Activated T-cell treated with anti-CD3 and anti-CD28 coated beads, Interleukin-2, amount 50 U/mL, for 4 hours (primary cell): ENCODE measurements at regions not wholly inside any gene's neighbourhood (a gene's known extent, or its start where the extent isn't known, plus 50 kb on each side); places are given as distances from the start of the nearest gene placed in this dataset.
"Not testable (repeated sequence)": the region's sequence is repeated elsewhere in the genome, so short reads cannot be mapped to it uniquely, and the experiment has no call there.

Experiments used
- ATAC-seq, 2 donors: fragments of 200-7000 bp; cut with Tn5 transposase; one replicate each; pipeline ENCODE4 v1.10.0; 2021
- DNase-seq: peaks from one replicate; pipeline ENCODE4 v3.0.0-alpha.2; 2020
- H3K27me3 Mint-ChIP-seq: one replicate; pipeline ENCODE4 v1.8.0; 2021; ENCODE audit warnings: low read depth, mixed read lengths
- H3K36me3 Mint-ChIP-seq: one replicate; pipeline ENCODE4 v1.8.0; 2022; ENCODE audit warnings: mixed read lengths; ENCODE audit not compliant: insufficient read depth
- H3K4me1 Mint-ChIP-seq: one replicate; pipeline ENCODE4 v1.8.0; 2021; ENCODE audit warnings: low read depth, mixed read lengths
- H3K4me3 Mint-ChIP-seq: one replicate; pipeline ENCODE4 v1.8.0; 2021; ENCODE audit warnings: mild to moderate bottlenecking, moderate library complexity, mixed read lengths
- H3K9me3 Mint-ChIP-seq: one replicate; pipeline ENCODE4 v1.8.0; 2021; ENCODE audit warnings: mixed read lengths

GRCh38 chr4:85018983-85019382 lies 52.5 kb upstream of the WDFY3 start:
- Mint-ChIP-seq H3K36me3 (no peaks in the 10 kb centered on the region), H3K27me3 (no peaks in the 10 kb centered on the region), H3K4me1 (no peaks in the 10 kb centered on the region), H3K9me3 (peaks cover 6% of the 10 kb centered on the region), H3K4me3 (no peak overlapping the region)
- DNase-seq (no peak), ATAC-seq (no peak)

- no peaks in the 10 kb centered on the region for H3K36me3 Mint-ChIP-seq
- no peaks in the 10 kb centered on the region for H3K27me3 Mint-ChIP-seq
- DNase-seq (no peak), ATAC-seq (no peak)
- H3K4me1 Mint-ChIP-seq: no peaks in the 10 kb centered on the region
- H3K4me3 Mint-ChIP-seq: no peak overlapping the region
- H3K9me3 Mint-ChIP-seq: peaks cover 6% of the 10 kb centered on the region
These were observed 52.9 kb upstream of the WDFY3 start for GRCh38 chr4:85019411-85019810.

- DNase-seq (no peak), ATAC-seq (no peak)
- H3K36me3 Mint-ChIP-seq: no peaks in the 10 kb centered on the region
- peaks cover 6% of the 10 kb centered on the region for H3K9me3 Mint-ChIP-seq
- H3K4me1 Mint-ChIP-seq: no peaks in the 10 kb centered on the region
- no peak overlapping the region for H3K4me3 Mint-ChIP-seq
- no peaks in the 10 kb centered on the region for H3K27me3 Mint-ChIP-seq
These were observed 58.2 kb upstream of the WDFY3 start for GRCh38 chr4:85024671-85025070.

- DNase-seq (no peak), ATAC-seq (no peak)
- Mint-ChIP-seq H3K4me3 (no peak overlapping the region), H3K9me3 (peaks cover 9% of the 10 kb centered on the region), H3K36me3 (no peaks in the 10 kb centered on the region), H3K27me3 (no peaks in the 10 kb centered on the region), H3K4me1 (no peaks in the 10 kb centered on the region)
These were observed 62.4 kb upstream of the WDFY3 start for GRCh38 chr4:85028910-85029309.

- no peaks in the 10 kb centered on the region for H3K27me3 Mint-ChIP-seq
- ATAC-seq: no peak
- peaks cover 14% of the 10 kb centered on the region for H3K9me3 Mint-ChIP-seq
- H3K4me3 Mint-ChIP-seq: no peak overlapping the region
- H3K36me3 Mint-ChIP-seq: no peaks in the 10 kb centered on the region
- H3K4me1 Mint-ChIP-seq: no peaks in the 10 kb centered on the region
- no peak for DNase-seq
These were observed 63.0 kb upstream of the WDFY3 start for GRCh38 chr4:85029453-85029852.

GRCh38 chr4:85030156-85030555 lies 63.7 kb upstream of the WDFY3 start:
- no peaks in the 10 kb centered on the region for H3K36me3 Mint-ChIP-seq

GRCh38 chr4:85033838-85034237 lies 67.3 kb upstream of the WDFY3 start:
- H3K36me3 Mint-ChIP-seq, H3K27me3 Mint-ChIP-seq, H3K4me1 Mint-ChIP-seq, H3K4me3 Mint-ChIP-seq, ATAC-seq, DNase-seq: not testable (repeated sequence)
- peaks cover 15% of the 10 kb centered on the region for H3K9me3 Mint-ChIP-seq

More at GRCh38 chr4:85030156-85030555, 63.7 kb upstream of the WDFY3 start:
- H3K4me3 Mint-ChIP-seq: no peak overlapping the region
- H3K9me3 Mint-ChIP-seq: peaks cover 15% of the 10 kb centered on the region
- ATAC-seq: no peak
- no peaks in the 10 kb centered on the region for H3K27me3 Mint-ChIP-seq
- no peaks in the 10 kb centered on the region for H3K4me1 Mint-ChIP-seq
- DNase-seq: no peak

GRCh38 chr4:85039526-85039925 lies 73.0 kb upstream of the WDFY3 start:
- ATAC-seq (no peak), DNase-seq (no peak)
- no peak overlapping the region for H3K4me3 Mint-ChIP-seq
- no peaks in the 10 kb centered on the region for H3K36me3 Mint-ChIP-seq
- H3K9me3 Mint-ChIP-seq: peaks cover 4% of the 10 kb centered on the region
- H3K27me3 Mint-ChIP-seq: no peaks in the 10 kb centered on the region
- no peaks in the 10 kb centered on the region for H3K4me1 Mint-ChIP-seq

GRCh38 chr4:85043812-85044496 lies 77.5 kb upstream of the WDFY3 start:
- peaks cover 10% of the 10 kb centered on the region for H3K9me3 Mint-ChIP-seq
- ATAC-seq, H3K4me3 Mint-ChIP-seq, H3K36me3 Mint-ChIP-seq, H3K27me3 Mint-ChIP-seq, H3K4me1 Mint-ChIP-seq, DNase-seq: not testable (repeated sequence)

- Mint-ChIP-seq H3K27me3 (no peaks in the 10 kb centered on the region), H3K4me3 (no peak overlapping the region), H3K36me3 (no peaks in the 10 kb centered on the region), H3K9me3 (peaks cover 15% of the 10 kb centered on the region), H3K4me1 (no peaks in the 10 kb centered on the region)
- ATAC-seq (no peak), DNase-seq (no peak)
These were observed 84.2 kb upstream of the WDFY3 start for GRCh38 chr4:85050736-85051135.

GRCh38 chr4:85051526-85051925 lies 85.0 kb upstream of the WDFY3 start:
- Mint-ChIP-seq H3K36me3 (no peaks in the 10 kb centered on the region), H3K9me3 (peaks cover 10% of the 10 kb centered on the region)

GRCh38 chr4:85054925-85055324 lies 88.4 kb upstream of the WDFY3 start:
- H3K4me1 Mint-ChIP-seq, H3K27me3 Mint-ChIP-seq, H3K36me3 Mint-ChIP-seq, DNase-seq, ATAC-seq, H3K9me3 Mint-ChIP-seq, H3K4me3 Mint-ChIP-seq: not testable (repeated sequence)

More at GRCh38 chr4:85051526-85051925, 85.0 kb upstream of the WDFY3 start:
- H3K27me3 Mint-ChIP-seq: no peaks in the 10 kb centered on the region
- no peak for ATAC-seq
- H3K4me1 Mint-ChIP-seq: no peaks in the 10 kb centered on the region
- H3K4me3 Mint-ChIP-seq: no peak overlapping the region
- no peak for DNase-seq

- no peak for DNase-seq
- Mint-ChIP-seq H3K27me3 (no peaks in the 10 kb centered on the region), H3K36me3 (no peaks in the 10 kb centered on the region), H3K9me3 (no peaks in the 10 kb centered on the region), H3K4me3 (no peak overlapping the region), H3K4me1 (no peaks in the 10 kb centered on the region)
- no peak for ATAC-seq
These were observed 92.1 kb upstream of the WDFY3 start for GRCh38 chr4:85058551-85058950.

- ATAC-seq (no peak), DNase-seq (no peak)
- Mint-ChIP-seq H3K36me3 (no peaks in the 10 kb centered on the region), H3K4me1 (no peaks in the 10 kb centered on the region), H3K4me3 (no peak overlapping the region), H3K27me3 (peaks cover 2% of the 10 kb centered on the region), H3K9me3 (no peaks in the 10 kb centered on the region)
These were observed 95.5 kb upstream of the WDFY3 start for GRCh38 chr4:85061974-85062373.

- Mint-ChIP-seq H3K27me3 (peaks cover 2% of the 10 kb centered on the region), H3K36me3 (no peaks in the 10 kb centered on the region), H3K9me3 (no peaks in the 10 kb centered on the region), H3K4me3 (no peak overlapping the region), H3K4me1 (no peaks in the 10 kb centered on the region)
- DNase-seq (no peak), ATAC-seq (no peak)
These were observed 96.0 kb upstream of the WDFY3 start for GRCh38 chr4:85062466-85062865.
